Neural progenitor cell (in vitro differentiated cells): ENCODE measurements at regions not wholly inside any gene's neighbourhood (a gene's known extent, or its start where the extent isn't known, plus 50 kb on each side); places are given as distances from the start of the nearest gene placed in this dataset.

Source experiments
- DNase-seq: peaks from one replicate; pipeline ENCODE4 v3.0.0-alpha.2; 2016; ENCODE audit warnings: low spot score
- H2AFZ ChIP-seq: fragments of 200-600 bp; sonication (generic); replicated peaks from 2 replicates; pipeline ENCODE4 v1.6.1; 2016; ENCODE audit warnings: antibody characterized with exemption
- H3F3A ChIP-seq: fragments of 200-600 bp; sonication (generic); 2 replicates; pipeline ENCODE4 v1.6.1; 2016; ENCODE audit warnings: antibody characterized with exemption, low read depth
- H3K27ac ChIP-seq: fragments of 200-600 bp; sonication (generic); 2 replicates; pipeline ENCODE4 v1.5.1; 2016; ENCODE audit warnings: mild to moderate bottlenecking
- H3K27me3 ChIP-seq: fragments of 200-600 bp; sonication (generic); 2 replicates; pipeline ENCODE4 v1.6.1; 2016; ENCODE audit warnings: mild to moderate bottlenecking, moderate library complexity
- H3K36me3 ChIP-seq: fragments of 200-600 bp; sonication (generic); 2 replicates; pipeline ENCODE4 v1.5.1; 2016
- H3K4me1 ChIP-seq: fragments of 200-600 bp; sonication (generic); 2 replicates; pipeline ENCODE4 v1.6.1; 2016; ENCODE audit warnings: mixed run types
- H3K4me2 ChIP-seq: fragments of 200-600 bp; sonication (generic); 2 replicates; pipeline ENCODE4 v1.6.1; 2016
- H3K4me3 ChIP-seq: fragments of 200-600 bp; sonication (generic); 2 replicates; pipeline ENCODE4 v1.5.1; 2016
- H3K79me2 ChIP-seq: fragments of 200-600 bp; sonication (generic); 2 replicates; pipeline ENCODE4 v1.6.1; 2016; ENCODE audit warnings: low read depth
- H3K9ac ChIP-seq: fragments of 200-600 bp; sonication (generic); 2 replicates; pipeline ENCODE4 v1.6.1; 2016
- H3K9me3 ChIP-seq: fragments of 200-600 bp; sonication (generic); 2 replicates; pipeline ENCODE4 v1.5.1; 2016; ENCODE audit warnings: low read depth
- H4K20me1 ChIP-seq: fragments of 200-600 bp; sonication (generic); 2 replicates; pipeline ENCODE4 v1.6.1; 2016; ENCODE audit warnings: low read depth
- H3K27ac Mint-ChIP-seq: 3 replicates; pipeline ENCODE4 v1.8.0; 2021; ENCODE audit warnings: mixed read lengths
- H3K27me3 Mint-ChIP-seq: 2 replicates; pipeline ENCODE4 v1.8.0; 2022; ENCODE audit warnings: low read depth, mild to moderate bottlenecking, inconsistent platforms, moderate library complexity, mixed read lengths; ENCODE audit not compliant: insufficient read depth
- H3K36me3 Mint-ChIP-seq: 3 replicates; pipeline ENCODE4 v1.8.0; 2021; ENCODE audit warnings: mixed read lengths
- H3K4me1 Mint-ChIP-seq: 3 replicates; pipeline ENCODE4 v1.8.0; 2021; ENCODE audit warnings: mixed read lengths
- H3K4me3 Mint-ChIP-seq: 3 replicates; pipeline ENCODE4 v1.8.0; 2021; ENCODE audit warnings: mild to moderate bottlenecking, moderate library complexity, mixed read lengths
- H3K9me3 Mint-ChIP-seq: 3 replicates; pipeline ENCODE4 v1.8.0; 2020; ENCODE audit warnings: mixed read lengths
- CTCF ChIP-seq: fragments of 200-600 bp; sonication (generic); IDR thresholded peaks from 2 replicates; pipeline ENCODE4 v1.5.1; 2017; ENCODE audit warnings: antibody characterized with exemption, mild to moderate bottlenecking
- EZH2 ChIP-seq: fragments of 200-600 bp; sonication (generic); IDR thresholded peaks from 2 replicates; pipeline ENCODE4 v1.6.1; 2017; ENCODE audit warnings: antibody characterized with exemption, mild to moderate bottlenecking, moderate library complexity
- EZH2phosphoT487 ChIP-seq: fragments of 200-600 bp; sonication (generic); IDR thresholded peaks from 2 replicates; pipeline ENCODE4 v1.6.1; 2017; ENCODE audit warnings: antibody characterized with exemption

GRCh38 chr16:64390102-64390501, 731.8 kb downstream of the CDH11 start:
- no peaks in the 10 kb centered on the region for H3K27me3 ChIP-seq
- H3K36me3 Mint-ChIP-seq: no peaks in the 10 kb centered on the region
- H3K27me3 Mint-ChIP-seq: no peaks in the 10 kb centered on the region
- H3K4me1 ChIP-seq: no peaks in the 10 kb centered on the region
- no peak overlapping the region for H3K4me3 Mint-ChIP-seq
- H3K27ac ChIP-seq: no peak overlapping the region
- H3K27ac Mint-ChIP-seq: no peak overlapping the region
- H3K9ac ChIP-seq: no peak overlapping the region
- TF ChIP-seq EZH2phosphoT487 (no peak), EZH2 (no peak), CTCF (no peak)
- no peaks in the 10 kb centered on the region for H4K20me1 ChIP-seq
- H3K4me1 Mint-ChIP-seq: peaks cover 9% of the 10 kb centered on the region
- no peak overlapping the region for H2AFZ ChIP-seq
- H3F3A ChIP-seq: no peaks in the 10 kb centered on the region
- H3K4me2 ChIP-seq: no peak overlapping the region
- no peaks in the 10 kb centered on the region for H3K36me3 ChIP-seq
- no peaks in the 10 kb centered on the region for H3K9me3 Mint-ChIP-seq
- H3K79me2 ChIP-seq: no peaks in the 10 kb centered on the region
- no peak overlapping the region for H3K4me3 ChIP-seq
- no peaks in the 10 kb centered on the region for H3K9me3 ChIP-seq
- no peak for DNase-seq

GRCh38 chr16:64384636-64385035, 737.2 kb downstream of the CDH11 start:
- H3K9ac ChIP-seq: no peak overlapping the region
- H3K27ac ChIP-seq: no peak overlapping the region
- no peak for DNase-seq
- Mint-ChIP-seq H3K4me1 (no peaks in the 10 kb centered on the region), H3K27me3 (no peaks in the 10 kb centered on the region), H3K9me3 (no peaks in the 10 kb centered on the region), H3K4me3 (no peak overlapping the region), H3K27ac (no peak overlapping the region), H3K36me3 (no peaks in the 10 kb centered on the region)
- H3K4me2 ChIP-seq: no peak overlapping the region
- no peaks in the 10 kb centered on the region for H3K79me2 ChIP-seq
- no peaks in the 10 kb centered on the region for H3K36me3 ChIP-seq
- H3F3A ChIP-seq: no peaks in the 10 kb centered on the region
- no peak overlapping the region for H2AFZ ChIP-seq
- H3K4me1 ChIP-seq: no peaks in the 10 kb centered on the region
- H3K27me3 ChIP-seq: no peaks in the 10 kb centered on the region
- H4K20me1 ChIP-seq: no peaks in the 10 kb centered on the region
- no peak for TF ChIP-seq CTCF
- TF ChIP-seq EZH2phosphoT487: no peak
- TF ChIP-seq EZH2: no peak
- no peak overlapping the region for H3K4me3 ChIP-seq
- H3K9me3 ChIP-seq: no peaks in the 10 kb centered on the region

GRCh38 chr16:64381979-64382378, 739.9 kb downstream of the CDH11 start:
- Mint-ChIP-seq H3K4me3 (no peak overlapping the region), H3K4me1 (no peaks in the 10 kb centered on the region), H3K27me3 (peaks cover 2% of the 10 kb centered on the region), H3K27ac (no peak overlapping the region), H3K9me3 (no peaks in the 10 kb centered on the region), H3K36me3 (no peaks in the 10 kb centered on the region)
- H3K9me3 ChIP-seq: no peaks in the 10 kb centered on the region
- DNase-seq: no peak
- H2AFZ ChIP-seq: no peak overlapping the region
- TF ChIP-seq EZH2: no peak
- H3K27ac ChIP-seq: no peak overlapping the region
- H3K4me1 ChIP-seq: no peaks in the 10 kb centered on the region
- no peaks in the 10 kb centered on the region for H3K36me3 ChIP-seq
- no peak overlapping the region for H3K4me3 ChIP-seq
- H3F3A ChIP-seq: no peaks in the 10 kb centered on the region
- no peaks in the 10 kb centered on the region for H3K27me3 ChIP-seq
- no peak overlapping the region for H3K4me2 ChIP-seq
- no peaks in the 10 kb centered on the region for H3K79me2 ChIP-seq
- no peaks in the 10 kb centered on the region for H4K20me1 ChIP-seq
- H3K9ac ChIP-seq: no peak overlapping the region

- Mint-ChIP-seq H3K9me3 (no peaks in the 10 kb centered on the region), H3K36me3 (no peaks in the 10 kb centered on the region), H3K4me3 (no peak overlapping the region), H3K4me1 (no peaks in the 10 kb centered on the region), H3K27ac (no peak overlapping the region), H3K27me3 (peaks cover 2% of the 10 kb centered on the region)
- no peak overlapping the region for H3K4me2 ChIP-seq
- H2AFZ ChIP-seq: no peak overlapping the region
- H4K20me1 ChIP-seq: no peaks in the 10 kb centered on the region
- TF ChIP-seq EZH2phosphoT487 (no peak), EZH2 (no peak), CTCF (no peak)
- H3F3A ChIP-seq: no peaks in the 10 kb centered on the region
- no peaks in the 10 kb centered on the region for H3K27me3 ChIP-seq
- H3K9me3 ChIP-seq: no peaks in the 10 kb centered on the region
- H3K9ac ChIP-seq: no peak overlapping the region
- no peaks in the 10 kb centered on the region for H3K36me3 ChIP-seq
- H3K4me3 ChIP-seq: no peak overlapping the region
- peak; percentile 6 for DNase-seq
- H3K27ac ChIP-seq: no peak overlapping the region
- H3K79me2 ChIP-seq: no peaks in the 10 kb centered on the region
- H3K4me1 ChIP-seq: no peaks in the 10 kb centered on the region
These were observed 741.1 kb downstream of the CDH11 start for GRCh38 chr16:64380751-64381150.
